ENCODE measurements at regions not wholly inside any gene's neighbourhood (a gene's known extent, or its start where the extent isn't known, plus 50 kb on each side); places are given as distances from the start of the nearest gene placed in this dataset.

DNA sequence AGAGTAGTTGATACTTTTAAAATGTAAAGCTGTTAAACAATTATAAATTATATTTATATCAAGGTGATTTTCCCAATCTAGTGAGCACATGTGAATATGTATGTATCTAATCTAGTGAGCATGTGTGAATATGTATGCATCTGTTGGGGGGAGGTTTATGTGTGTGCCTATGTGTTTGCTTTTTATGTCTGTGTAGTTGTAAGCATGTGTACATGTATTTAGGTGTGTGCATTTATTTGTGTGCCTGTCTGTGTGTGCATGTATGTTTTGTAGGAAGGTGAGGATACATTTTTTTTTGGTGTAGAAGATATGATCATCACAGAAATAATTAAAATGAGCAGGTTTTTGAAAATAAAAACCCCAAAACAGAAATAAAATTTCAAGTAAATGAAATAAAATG is 318.9 kb upstream of the CHRM3 start:
- no peaks in the 10 kb centered on the region for H3K36me3 ChIP-seq (ENCODE audit: control insufficient read depth, insufficient read depth, low read length)
- TF ChIP-seq, protein P1, sequence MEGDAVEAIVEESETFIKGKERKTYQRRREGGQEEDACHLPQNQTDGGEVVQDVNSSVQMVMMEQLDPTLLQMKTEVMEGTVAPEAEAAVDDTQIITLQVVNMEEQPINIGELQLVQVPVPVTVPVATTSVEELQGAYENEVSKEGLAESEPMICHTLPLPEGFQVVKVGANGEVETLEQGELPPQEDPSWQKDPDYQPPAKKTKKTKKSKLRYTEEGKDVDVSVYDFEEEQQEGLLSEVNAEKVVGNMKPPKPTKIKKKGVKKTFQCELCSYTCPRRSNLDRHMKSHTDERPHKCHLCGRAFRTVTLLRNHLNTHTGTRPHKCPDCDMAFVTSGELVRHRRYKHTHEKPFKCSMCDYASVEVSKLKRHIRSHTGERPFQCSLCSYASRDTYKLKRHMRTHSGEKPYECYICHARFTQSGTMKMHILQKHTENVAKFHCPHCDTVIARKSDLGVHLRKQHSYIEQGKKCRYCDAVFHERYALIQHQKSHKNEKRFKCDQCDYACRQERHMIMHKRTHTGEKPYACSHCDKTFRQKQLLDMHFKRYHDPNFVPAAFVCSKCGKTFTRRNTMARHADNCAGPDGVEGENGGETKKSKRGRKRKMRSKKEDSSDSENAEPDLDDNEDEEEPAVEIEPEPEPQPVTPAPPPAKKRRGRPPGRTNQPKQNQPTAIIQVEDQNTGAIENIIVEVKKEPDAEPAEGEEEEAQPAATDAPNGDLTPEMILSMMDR (IDR thresholded peaks at IDR 0.05; ENCODE audit: insufficient read depth, low read length, poor library complexity, severe bottlenecking): no peak
- no peak for DNase-seq (ENCODE audit: low read depth)
- H3K27me3 ChIP-seq (ENCODE audit: control insufficient read depth, insufficient read depth, low read length): no peaks in the 10 kb centered on the region
- no peak overlapping the region for H3K4me3 ChIP-seq (ENCODE audit: low read depth, low read length)

DNA sequence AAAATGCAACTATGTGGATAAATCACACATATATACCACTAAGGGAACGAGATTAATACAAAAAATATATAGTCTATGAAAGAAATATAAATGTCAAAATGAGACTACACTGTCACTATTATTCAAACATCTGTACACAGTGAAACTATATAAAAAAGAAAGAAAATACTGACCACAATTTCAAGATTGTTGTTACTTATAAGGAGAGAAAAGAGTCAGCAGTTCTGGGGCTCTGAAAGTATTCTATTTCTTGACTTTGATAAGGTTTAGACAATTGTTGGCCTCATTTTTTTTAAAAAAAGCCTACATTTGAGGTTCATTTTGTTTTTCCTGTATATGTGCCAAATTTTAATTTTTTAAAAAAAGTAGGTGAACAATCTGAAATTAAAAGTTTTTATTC is 319.3 kb upstream of the CHRM3 start:
- H3K27me3 ChIP-seq (ENCODE audit: control insufficient read depth, insufficient read depth, low read length): no peaks in the 10 kb centered on the region
- no peak for DNase-seq (ENCODE audit: low read depth)
- TF ChIP-seq, protein P1 (IDR thresholded peaks at IDR 0.05; ENCODE audit: insufficient read depth, low read length, poor library complexity, severe bottlenecking): no peak
- no peaks in the 10 kb centered on the region for H3K36me3 ChIP-seq (ENCODE audit: control insufficient read depth, insufficient read depth, low read length)
- no peak overlapping the region for H3K4me3 ChIP-seq (ENCODE audit: low read depth, low read length)

DNA sequence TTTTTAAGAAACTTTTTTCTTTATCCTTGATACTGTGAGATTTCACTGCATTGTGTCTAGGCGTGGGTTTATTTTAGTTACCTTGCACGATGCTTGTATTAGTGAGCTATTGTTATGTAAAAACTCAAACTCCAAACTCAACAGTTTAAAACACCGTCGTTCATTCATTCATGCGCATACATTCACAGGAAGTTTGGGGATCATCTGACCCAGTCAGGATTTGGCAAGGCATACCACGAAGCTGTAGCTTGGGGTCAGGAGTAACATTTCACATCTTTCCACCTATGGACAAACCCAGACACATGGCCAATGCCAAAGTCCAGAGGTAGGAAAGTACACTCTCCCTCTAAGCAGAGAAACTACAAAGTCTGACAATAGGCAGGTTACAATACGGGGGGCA is 324.6 kb upstream of the CHRM3 start:
- H3K36me3 ChIP-seq (ENCODE audit: control insufficient read depth, insufficient read depth, low read length): no peaks in the 10 kb centered on the region
- no peaks in the 10 kb centered on the region for H3K27me3 ChIP-seq (ENCODE audit: control insufficient read depth, insufficient read depth, low read length)
- TF ChIP-seq, protein P1 (IDR thresholded peaks at IDR 0.05; ENCODE audit: insufficient read depth, low read length, poor library complexity, severe bottlenecking): no peak
- no peak for DNase-seq (ENCODE audit: low read depth)
- H3K4me3 ChIP-seq (ENCODE audit: low read depth, low read length): no peak overlapping the region

DNA sequence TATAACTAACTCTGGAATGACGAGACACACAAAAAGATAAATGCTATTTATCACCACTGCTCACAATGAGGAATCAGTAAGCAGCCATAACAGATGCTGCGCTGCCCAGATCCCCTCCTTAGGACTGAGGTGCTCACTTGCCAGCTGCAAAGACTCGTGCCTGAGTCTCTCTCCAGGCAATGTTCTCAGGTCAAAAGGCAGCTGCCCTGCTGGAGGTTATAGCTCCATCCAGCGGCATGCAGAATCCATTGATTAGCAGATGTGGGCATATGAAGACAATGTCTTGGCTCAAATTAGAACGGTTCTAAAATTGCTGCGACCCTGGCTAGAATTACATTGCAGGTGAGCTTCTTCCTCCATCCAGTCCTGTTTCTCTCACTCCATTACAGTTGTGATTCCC is 328.2 kb upstream of the CHRM3 start:
- Histone ChIP-seq H3K27me3 (ENCODE audit: control insufficient read depth, insufficient read depth, low read length) (no peaks in the 10 kb centered on the region), H3K4me3 (ENCODE audit: low read depth, low read length) (no peak overlapping the region), H3K36me3 (ENCODE audit: control insufficient read depth, insufficient read depth, low read length) (no peaks in the 10 kb centered on the region)
- TF ChIP-seq, protein P1 (IDR thresholded peaks at IDR 0.05; ENCODE audit: insufficient read depth, low read length, poor library complexity, severe bottlenecking): no peak
- no peak for DNase-seq (ENCODE audit: low read depth)

DNA sequence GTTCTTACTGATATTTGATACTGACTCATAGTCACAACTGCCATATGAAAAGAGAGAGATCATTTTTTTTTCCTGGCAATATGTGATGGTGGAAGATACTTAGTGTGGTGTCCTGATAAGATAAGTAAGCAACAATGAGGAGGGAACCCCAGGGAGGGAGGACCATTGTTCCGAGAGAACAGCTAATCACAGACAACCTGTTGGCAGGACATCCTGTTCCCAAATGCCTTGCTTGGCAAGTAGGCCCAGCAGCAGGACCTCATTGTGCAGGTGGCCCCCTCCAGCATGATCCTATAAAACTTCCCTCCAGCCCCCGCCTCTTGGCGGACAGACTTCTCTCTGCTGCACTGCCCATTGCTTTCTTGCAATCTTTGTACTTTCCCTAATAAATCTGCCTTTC is 329.4 kb upstream of the CHRM3 start:
- no peaks in the 10 kb centered on the region for H3K27me3 ChIP-seq (ENCODE audit: control insufficient read depth, insufficient read depth, low read length)
- no peak for DNase-seq (ENCODE audit: low read depth)
- TF ChIP-seq, protein P1 (IDR thresholded peaks at IDR 0.05; ENCODE audit: insufficient read depth, low read length, poor library complexity, severe bottlenecking): no peak
- H3K4me3 ChIP-seq (ENCODE audit: low read depth, low read length): no peak overlapping the region
- no peaks in the 10 kb centered on the region for H3K36me3 ChIP-seq (ENCODE audit: control insufficient read depth, insufficient read depth, low read length)

DNA sequence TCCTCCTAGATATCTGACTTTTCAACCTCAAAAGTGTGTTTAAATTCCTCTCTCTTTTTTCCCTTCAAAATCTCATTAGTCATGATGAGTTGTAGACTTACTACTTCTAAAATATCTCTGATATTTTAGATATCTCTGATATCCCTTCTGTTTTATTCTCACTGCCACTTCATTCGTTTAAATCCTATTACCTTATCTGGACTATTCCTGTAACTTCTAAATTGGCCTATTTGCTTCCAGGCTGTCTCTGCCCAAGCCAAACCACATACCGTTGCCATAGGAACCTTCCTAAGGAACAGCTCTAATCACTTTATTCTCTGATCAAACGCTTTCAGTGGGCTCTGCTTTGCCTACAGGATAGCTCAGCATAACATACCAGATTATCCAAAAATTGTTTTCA is 333.1 kb upstream of the CHRM3 start:
- Histone ChIP-seq H3K4me3 (ENCODE audit: low read depth, low read length) (no peak overlapping the region), H3K27me3 (ENCODE audit: control insufficient read depth, insufficient read depth, low read length) (no peaks in the 10 kb centered on the region), H3K36me3 (ENCODE audit: control insufficient read depth, insufficient read depth, low read length) (no peaks in the 10 kb centered on the region)
- TF ChIP-seq, protein P1 (IDR thresholded peaks at IDR 0.05; ENCODE audit: insufficient read depth, low read length, poor library complexity, severe bottlenecking): no peak
- DNase-seq (ENCODE audit: low read depth): no peak

Data from kidney epithelial cell (primary cell).